Sigmoid colon (tissue), 4 donors: ENCODE measurements at regions not wholly inside any gene's neighbourhood (a gene's known extent, or its start where the extent isn't known, plus 50 kb on each side); places are given as distances from the start of the nearest gene placed in this dataset.

ENCODE experiments used
- EP300 ChIP-seq, 4 donors: sonication (generic); formaldehyde crosslinking; IDR thresholded peaks; one replicate each; pipeline ENCODE4 v1.6.1; 2017; ENCODE audit warnings: antibody characterized with exemption in 4 of 4
- POLR2A ChIP-seq, 2 donors: fragments of 450-650 bp; IDR thresholded peaks; one replicate each; pipeline ENCODE4 v1.6.1; 2016; ENCODE audit warnings: antibody characterized with exemption in 2 of 2, mild to moderate bottlenecking in 2 of 2, moderate library complexity in 2 of 2
- POLR2AphosphoS5 ChIP-seq, 4 donors: sonication (generic); formaldehyde crosslinking; IDR thresholded peaks; one replicate each; pipeline ENCODE4 v1.6.1; 2017; ENCODE audit warnings: antibody characterized with exemption in 4 of 4
- TF ChIP-seq, protein P1 (sequence below), 4 experiments: fragments of 450-650 bp in 3 of 4; fragments of 200-600 bp in 1 of 4; IDR thresholded peaks; one replicate each; pipeline ENCODE4 v1.5.1; 2016 to 2019; ENCODE audit warnings: antibody characterized with exemption in 4 of 4, mild to moderate bottlenecking in 3 of 4, moderate library complexity in 2 of 4

DNA sequence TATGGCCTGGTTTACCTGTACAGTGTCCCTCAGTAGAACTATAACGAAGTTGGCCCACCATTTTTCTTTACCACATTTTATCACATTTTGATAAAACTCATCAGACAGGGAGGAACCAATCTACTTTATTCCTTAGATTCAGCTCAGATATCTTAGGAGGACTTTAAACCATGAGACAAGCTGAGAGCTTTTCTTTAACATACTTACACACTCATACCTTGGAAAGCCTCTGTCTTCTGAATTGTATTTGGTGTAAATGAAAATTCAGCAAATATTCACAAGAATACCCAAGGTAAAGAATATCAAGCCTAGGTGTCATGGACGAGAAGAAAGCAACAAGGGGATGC, 313.2 kb downstream of the ENC1 start:
- TF ChIP-seq POLR2A (IDR thresholded peaks at IDR 0.05) (no peak), POLR2AphosphoS5 (IDR thresholded peaks at IDR 0.05) (no peak), EP300 (IDR thresholded peaks at IDR 0.05) (no peak)
- TF ChIP-seq, protein P1, sequence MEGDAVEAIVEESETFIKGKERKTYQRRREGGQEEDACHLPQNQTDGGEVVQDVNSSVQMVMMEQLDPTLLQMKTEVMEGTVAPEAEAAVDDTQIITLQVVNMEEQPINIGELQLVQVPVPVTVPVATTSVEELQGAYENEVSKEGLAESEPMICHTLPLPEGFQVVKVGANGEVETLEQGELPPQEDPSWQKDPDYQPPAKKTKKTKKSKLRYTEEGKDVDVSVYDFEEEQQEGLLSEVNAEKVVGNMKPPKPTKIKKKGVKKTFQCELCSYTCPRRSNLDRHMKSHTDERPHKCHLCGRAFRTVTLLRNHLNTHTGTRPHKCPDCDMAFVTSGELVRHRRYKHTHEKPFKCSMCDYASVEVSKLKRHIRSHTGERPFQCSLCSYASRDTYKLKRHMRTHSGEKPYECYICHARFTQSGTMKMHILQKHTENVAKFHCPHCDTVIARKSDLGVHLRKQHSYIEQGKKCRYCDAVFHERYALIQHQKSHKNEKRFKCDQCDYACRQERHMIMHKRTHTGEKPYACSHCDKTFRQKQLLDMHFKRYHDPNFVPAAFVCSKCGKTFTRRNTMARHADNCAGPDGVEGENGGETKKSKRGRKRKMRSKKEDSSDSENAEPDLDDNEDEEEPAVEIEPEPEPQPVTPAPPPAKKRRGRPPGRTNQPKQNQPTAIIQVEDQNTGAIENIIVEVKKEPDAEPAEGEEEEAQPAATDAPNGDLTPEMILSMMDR (IDR thresholded peaks at IDR 0.05) = no peak
